K562 (cell line): ENCODE measurements at regions not wholly inside any gene's neighbourhood (a gene's known extent, or its start where the extent isn't known, plus 50 kb on each side); places are given as distances from the start of the nearest gene placed in this dataset.

ENCODE experiments used
- EZH2 ChIP-seq: IDR thresholded peaks from 2 replicates; pipeline ENCODE4 v1.6.1; 2012; ENCODE audit warnings: low read depth, mild to moderate bottlenecking, inconsistent platforms, low read length, borderline replicate concordance
- GABPA ChIP-seq: fragments of 200-800 bp; sonication (Bioruptor generic); conservative IDR thresholded peaks from 2 replicates; pipeline ENCODE4 v1.6.1; 2016; ENCODE audit warnings: low read depth, missing genetic modification characterization, missing compliant biosample characterization
- GABPB1 ChIP-seq: sonication (generic); formaldehyde crosslinking; IDR thresholded peaks from 2 replicates; pipeline ENCODE4 v1.8.0; 2022; ENCODE audit warnings: mild to moderate bottlenecking, missing genetic modification reagents
- MAX ChIP-seq: sonication (generic); formaldehyde crosslinking; IDR thresholded peaks from 2 replicates; pipeline ENCODE4 v1.9.0; 2022; ENCODE audit warnings: mild to moderate bottlenecking, missing genetic modification reagents
- MXI1 ChIP-seq: IDR thresholded peaks from 2 replicates; pipeline ENCODE4 v1.6.1; 2011; ENCODE audit warnings: low read depth, mild to moderate bottlenecking, improper control_type of control experiment, low read length
- MYNN ChIP-seq, 2 experiments: sonication (generic); formaldehyde crosslinking in 1 of 2; IDR thresholded peaks; 2 replicates each; pipeline versions ENCODE4 v1.5.0 to v1.6.1; 2016 to 2020; ENCODE audit warnings: antibody characterized with exemption in 1 of 2, missing genetic modification reagents in 1 of 2
- ZNF24 ChIP-seq: fragments of 450-650 bp; IDR thresholded peaks from 2 replicates; pipeline ENCODE4 v1.6.1; 2016

GRCh38 chr11:128179512-128179911 is 407.8 kb downstream of the ETS1 start:
- no peak for TF ChIP-seq GABPA (tag)
- TF ChIP-seq MYNN (IDR thresholded peaks at IDR 0.05) = no peak
- no peak for TF ChIP-seq MYNN (CRISPR knock-in tag; IDR thresholded peaks at IDR 0.05)
- TF ChIP-seq GABPB1 (CRISPR knock-in tag) = no peak
- no peak for TF ChIP-seq MAX
- TF ChIP-seq ZNF24 = no peak
- no peak for TF ChIP-seq EZH2
- no peak for TF ChIP-seq MXI1
